ENCODE measurements at regions not wholly inside any gene's neighbourhood (a gene's known extent, or its start where the extent isn't known, plus 50 kb on each side); places are given as distances from the start of the nearest gene placed in this dataset.

- Histone ChIP-seq H3K4ac (replicated peaks; ENCODE audit: insufficient read length, low read depth, low read length) (no peak overlapping the region), H2BK5ac (ENCODE audit: low read depth, low read length) (no peak overlapping the region), H2BK12ac (ENCODE audit: low read depth, low read length) (no peak overlapping the region), H4K91ac (replicated peaks; ENCODE audit: insufficient read length, low read length) (no peak overlapping the region), H3K79me2 (ENCODE audit: control insufficient read depth in 1 of 2, insufficient read depth in 2 of 2, low read length in 2 of 2) (no peaks in the 10 kb centered on the region), H2BK20ac (ENCODE audit: low read length) (no peak overlapping the region), H4K8ac (ENCODE audit: extremely low read depth, insufficient read depth, low read length) (no peak overlapping the region), H4K20me1 (replicated peaks in 1 of 2; ENCODE audit: control insufficient read depth in 1 of 2, insufficient read depth in 2 of 2, low read length in 2 of 2) (no peaks in the 10 kb centered on the region), H3K9me3 (ENCODE audit: insufficient read depth in 2 of 2, low read depth in 1 of 2, low read length in 1 of 2) (no peaks in the 10 kb centered on the region), H3K27ac (ENCODE audit: low read depth, low read length) (no peak overlapping the region), H3K4me3 (ENCODE audit: extremely low read depth in 1 of 4, insufficient read depth in 2 of 4, low read depth in 3 of 4, low read length in 4 of 4) (no peak overlapping the region), H3K9ac (replicated peaks in 1 of 4; ENCODE audit: extremely low read depth in 1 of 4, low read depth in 3 of 4, low read length in 3 of 4) (no peak overlapping the region), H3K23me2 (ENCODE audit: low read depth, low read length) (no peaks in the 10 kb centered on the region), H3K36me3 (ENCODE audit: control insufficient read depth in 2 of 4, insufficient read depth in 4 of 4, low read length in 3 of 4) (no peaks in the 10 kb centered on the region), H3K4me2 (ENCODE audit: insufficient read depth in 1 of 2, low read depth in 2 of 2, low read length in 2 of 2) (no peak overlapping the region), H3K23ac (ENCODE audit: insufficient read length) (no peak overlapping the region), H3K27me3 (replicated peaks in 1 of 4; ENCODE audit: control insufficient read depth in 3 of 4, extremely low read depth in 1 of 4, insufficient read depth in 3 of 4, low read length in 3 of 4) (no peaks in the 10 kb centered on the region; a peak in 1 of 7 replicates), H4K5ac (ENCODE audit: insufficient read length, low read depth, low read length) (no peak overlapping the region), H3K14ac (ENCODE audit: insufficient read length) (no peak overlapping the region), H2AK5ac (ENCODE audit: low read depth, low read length) (no peak overlapping the region), H2BK120ac (replicated peaks; ENCODE audit: low read depth, low read length) (no peak overlapping the region), H2BK15ac (ENCODE audit: low read length) (no peak overlapping the region), H3K4me1 (replicated peaks in 1 of 4; ENCODE audit: control insufficient read depth in 3 of 4, insufficient read depth in 4 of 4, low read length in 3 of 4) (no peaks in the 10 kb centered on the region), H3K79me1 (ENCODE audit: low read depth, low read length) (no peaks in the 10 kb centered on the region), H3K18ac (ENCODE audit: extremely low read depth, low read length) (no peak overlapping the region), H2AFZ (ENCODE audit: low read length) (no peak overlapping the region), H3K56ac (replicated peaks; ENCODE audit: insufficient read length, low read depth, low read length) (no peak overlapping the region)
- no peak for TF ChIP-seq NANOG (IDR thresholded peaks at IDR 0.05; ENCODE audit: insufficient read depth, low read depth, low read length, poor library complexity, severe bottlenecking)
- no peak for TF ChIP-seq SP4 (IDR thresholded peaks at IDR 0.05; ENCODE audit: low read length)
- POLR2A ChIA-PET (ENCODE audit: partially characterized antibody) = no interaction called here
- DNase-seq (ENCODE audit: low read depth in 1 of 2, low spot score in 2 of 2) (no peak), FAIRE-seq (no peak)
- 96% methylated on average over 13 of the region's 13 CpGs; no CpG with 5 or more reads in 1 of the 2 experiments for WGBS, 2 experiments (ENCODE audit: extremely low coverage in 1 of 2, insufficient coverage in 1 of 2, insufficient read length in 1 of 2, insufficient replicate concordance in 2 of 2, low coverage in 1 of 2, low lambda C conversion rate in 2 of 2, missing lambda C conversion rate in 1 of 2)
- CTCF ChIA-PET (ENCODE audit: partially characterized antibody) = interaction anchor here (0.8 to 4.4 kb wide), 29 partner anchors 10 to 1140 kb away, joined by 3 to 40 read pairs (median 6); no protein-coding TSS in a partner anchor
Measured at GRCh38 chr6:150684714-150685459, 85.2 kb downstream of the PLEKHG1 start.

All from H1 (cell line).